OCI-LY7 (cell line): ENCODE measurements at regions not wholly inside any gene's neighbourhood (a gene's known extent, or its start where the extent isn't known, plus 50 kb on each side); places are given as distances from the start of the nearest gene placed in this dataset.

Source experiments
- BruUV-seq: library from RNA; stranded (reverse); fragments of 400-500 nt; replicated peaks from 2 replicates; lab custom pipeline; 2021; lab: Mats Ljungman, UMichigan
- CTCF ChIA-PET: fragments of 300-600 bp; sonication (Branson Sonifier 250); formaldehyde crosslinking; loops from one replicate; lab custom pipeline; 2022; ENCODE audit warnings: antibody characterized with exemption; ENCODE audit not compliant: unreplicated experiment; lab: Charles Lee
- POLR2A ChIA-PET: fragments of 300-600 bp; sonication (Branson Sonifier 250); formaldehyde crosslinking; loops from one replicate; lab custom pipeline; 2022; ENCODE audit warnings: antibody characterized with exemption; lab: Charles Lee
- DNase-seq: peaks from one replicate; pipeline ENCODE4 v3.0.0-alpha.2; 2015; ENCODE audit warnings: low spot score
- H2AFZ ChIP-seq: fragments of 200-600 bp; sonication (generic), shearing (Covaris generic); 2 replicates; pipeline ENCODE4 v1.6.1; 2014; ENCODE audit warnings: mild to moderate bottlenecking, antibody characterized with exemption, low read length, moderate library complexity
- H3K27ac ChIP-seq: fragments of 200-600 bp; sonication (generic); 2 replicates; pipeline ENCODE4 v1.5.1; 2014; ENCODE audit warnings: mixed run types, low read depth, mild to moderate bottlenecking, moderate library complexity, low read length, inconsistent platforms; ENCODE audit not compliant: poor library complexity, severe bottlenecking
- H3K36me3 ChIP-seq: fragments of 200-600 bp; sonication (generic); 2 replicates; pipeline ENCODE4 v1.6.1; 2014; ENCODE audit warnings: mild to moderate bottlenecking, antibody characterized with exemption, low read length, moderate library complexity, mixed read lengths; ENCODE audit not compliant: insufficient read depth
- H3K4me1 ChIP-seq: fragments of 200-600 bp; sonication (generic); 2 replicates; pipeline ENCODE4 v1.5.1; 2014; ENCODE audit warnings: mild to moderate bottlenecking, low read length; ENCODE audit not compliant: insufficient read depth, poor library complexity, severe bottlenecking
- H3K4me2 ChIP-seq: fragments of 200-600 bp; sonication (generic); 2 replicates; pipeline ENCODE4 v1.6.1; 2014; ENCODE audit warnings: mild to moderate bottlenecking, low read length
- H3K4me3 ChIP-seq: fragments of 200-600 bp; sonication (generic); 2 replicates; pipeline ENCODE4 v1.5.1; 2014; ENCODE audit warnings: mild to moderate bottlenecking, low read depth, low read length; ENCODE audit not compliant: poor library complexity, severe bottlenecking
- H3K79me2 ChIP-seq: fragments of 200-600 bp; sonication (generic); 2 replicates; pipeline ENCODE4 v1.6.1; 2016; ENCODE audit warnings: low read depth, mild to moderate bottlenecking, low read length, moderate library complexity, mixed read lengths; ENCODE audit not compliant: insufficient read depth
- H3K9me2 ChIP-seq: fragments of 200-600 bp; sonication (generic); 2 replicates; pipeline ENCODE4 v1.6.1; 2016; ENCODE audit warnings: mild to moderate bottlenecking, low read length, mixed read lengths; ENCODE audit not compliant: insufficient read depth
- H3K9me3 ChIP-seq: fragments of 200-600 bp; sonication (generic); 2 replicates; pipeline ENCODE4 v1.6.1; 2014; ENCODE audit warnings: mild to moderate bottlenecking, mixed run types, low read length, mixed read lengths
- H4K20me1 ChIP-seq: fragments of 200-600 bp; sonication (generic); 2 replicates; pipeline ENCODE4 v1.6.1; 2014; ENCODE audit warnings: mild to moderate bottlenecking, antibody characterized with exemption, low read length, moderate library complexity, mixed read lengths; ENCODE audit not compliant: insufficient read depth
- CTCF ChIP-seq: fragments of 200-600 bp; sonication (generic); conservative IDR thresholded peaks from 2 replicates; pipeline ENCODE4 v1.5.1; 2014; ENCODE audit warnings: mild to moderate bottlenecking, antibody characterized with exemption, low read length, moderate library complexity, mixed read lengths
- EZH2phosphoT487 ChIP-seq: fragments of 200-600 bp; sonication (generic); IDR thresholded peaks from 2 replicates; pipeline ENCODE4 v1.6.1; 2018; ENCODE audit warnings: low read depth, borderline replicate concordance, mild to moderate bottlenecking, mixed run types, antibody characterized with exemption, low read length, moderate library complexity, mixed read lengths
- intact Hi-C: fragments of 100-400 bp; cut with micrococcal nuclease; formaldehyde crosslinking; loops from one replicate; pipeline ENCODE4 v1.10.0; 2022; ENCODE audit not compliant: unreplicated experiment

- no peak overlapping the region for H3K27ac ChIP-seq
- H3K36me3 ChIP-seq, result no peaks in the 10 kb centered on the region
- CTCF ChIA-PET, result no interaction called here
- BruUV-seq, result no TSS peak
- H3K4me2 ChIP-seq, result peak overlapping the region; percentile 33; the same call in 1 of the 2 replicates
- peaks cover 8% of the 10 kb centered on the region; the same call in 1 of the 2 replicates for H3K79me2 ChIP-seq
- POLR2A ChIA-PET, result interaction anchor here (0.9 to 8.5 kb wide), 2 partner anchors 45 to 56 kb away, joined by 3 to 177 read pairs; no protein-coding TSS in a partner anchor
- no peak overlapping the region for H2AFZ ChIP-seq
- TF ChIP-seq EZH2phosphoT487, result no peak
- TF ChIP-seq CTCF, result no peak
- no peaks in the 10 kb centered on the region for H3K9me3 ChIP-seq
- no peak overlapping the region for H3K4me3 ChIP-seq
- H4K20me1 ChIP-seq, result no peaks in the 10 kb centered on the region
- no peak for DNase-seq
- intact Hi-C loops, result no loop called here
- H3K9me2 ChIP-seq, result no peaks in the 10 kb centered on the region
- H3K4me1 ChIP-seq, result peaks cover 44% of the 10 kb centered on the region
These were observed 70.2 kb upstream of the CUX1 start for GRCh38 chr7:101747053-101747878.

GRCh38 chr7:101747879-101748345 lies 69.5 kb upstream of the CUX1 start:
- H3K4me2 ChIP-seq, result no peak overlapping the region
- CTCF ChIA-PET, result no interaction called here
- H3K9me2 ChIP-seq, result no peaks in the 10 kb centered on the region
- POLR2A ChIA-PET, result interaction anchor here (8.5 kb wide), 1 partner anchor 55 kb away, joined by 177 read pairs; no protein-coding TSS in a partner anchor
- TF ChIP-seq EZH2phosphoT487 (no peak), CTCF (no peak)
- peaks cover 38% of the 10 kb centered on the region for H3K4me1 ChIP-seq
- peaks cover 1% of the 10 kb centered on the region; the same call in 1 of the 2 replicates for H3K79me2 ChIP-seq
- no peaks in the 10 kb centered on the region for H3K9me3 ChIP-seq
- no peaks in the 10 kb centered on the region for H4K20me1 ChIP-seq
- no peak overlapping the region for H2AFZ ChIP-seq
- H3K27ac ChIP-seq, result no peak overlapping the region
- intact Hi-C loops, result no loop called here
- BruUV-seq, result no TSS peak
- no peaks in the 10 kb centered on the region for H3K36me3 ChIP-seq
- no peak overlapping the region for H3K4me3 ChIP-seq
- DNase-seq, result no peak

GRCh38 chr7:101749891-101750290 lies 67.5 kb upstream of the CUX1 start:
- intact Hi-C loops, result no loop called here
- Histone ChIP-seq H3K4me2 (no peak overlapping the region), H3K4me1 (peaks cover 36% of the 10 kb centered on the region)

More at GRCh38 chr7:101749891-101750290, 67.5 kb upstream of the CUX1 start:
- Histone ChIP-seq H3K9me2 (no peaks in the 10 kb centered on the region), H3K36me3 (no peaks in the 10 kb centered on the region), H3K4me3 (no peak overlapping the region), H4K20me1 (no peaks in the 10 kb centered on the region), H3K9me3 (no peaks in the 10 kb centered on the region), H3K27ac (no peak overlapping the region), H3K79me2 (no peaks in the 10 kb centered on the region), H2AFZ (no peak overlapping the region)
- ChIA-PET CTCF (no interaction called here), POLR2A (interaction anchor here (0.7 kb wide), 1 partner anchor 237 kb away, joined by 3 read pairs; no protein-coding TSS in a partner anchor)
- TF ChIP-seq CTCF (no peak), EZH2phosphoT487 (no peak)
- DNase-seq, result no peak
- BruUV-seq, result no TSS peak
